GM19035 (cell line): ENCODE measurements at regions not wholly inside any gene's neighbourhood (a gene's known extent, or its start where the extent isn't known, plus 50 kb on each side); places are given as distances from the start of the nearest gene placed in this dataset.
A peak's percentile ranks its signal among the peaks of the same experiment; 100 is the strongest.

Experiments
- ATAC-seq: cut with Tn5 transposase; IDR thresholded peaks from one replicate; pipeline ENCODE4 v1.9.1; 2021; ENCODE audit not compliant: unreplicated experiment

GRCh38 chr3:174398761-174399160, 460.4 kb upstream of the NAALADL2 start:
- ATAC-seq = no peak

- no peak for ATAC-seq
Measured at GRCh38 chr3:174403831-174404230, 455.3 kb upstream of the NAALADL2 start.

DNA sequence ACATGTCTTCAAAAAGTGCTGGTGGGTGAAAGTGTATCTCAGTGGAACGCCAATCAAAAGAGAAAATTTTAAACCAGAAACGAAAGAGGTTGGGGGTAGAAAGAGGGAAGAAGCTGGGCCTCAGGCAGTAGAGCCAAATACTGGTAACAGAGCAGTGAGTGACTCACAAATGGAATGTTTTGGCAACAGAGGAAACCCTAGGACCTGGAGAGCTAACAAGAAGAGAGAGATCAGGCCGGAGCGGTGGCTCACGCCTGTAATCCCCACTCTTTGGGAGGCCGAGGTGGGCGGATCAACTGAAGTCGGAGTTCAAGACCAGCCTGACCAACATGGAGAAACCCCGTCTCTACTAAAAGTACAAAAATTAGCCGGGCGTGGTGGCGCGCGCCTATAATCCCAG, 450.8 kb upstream of the NAALADL2 start:
- no peak for ATAC-seq

DNA sequence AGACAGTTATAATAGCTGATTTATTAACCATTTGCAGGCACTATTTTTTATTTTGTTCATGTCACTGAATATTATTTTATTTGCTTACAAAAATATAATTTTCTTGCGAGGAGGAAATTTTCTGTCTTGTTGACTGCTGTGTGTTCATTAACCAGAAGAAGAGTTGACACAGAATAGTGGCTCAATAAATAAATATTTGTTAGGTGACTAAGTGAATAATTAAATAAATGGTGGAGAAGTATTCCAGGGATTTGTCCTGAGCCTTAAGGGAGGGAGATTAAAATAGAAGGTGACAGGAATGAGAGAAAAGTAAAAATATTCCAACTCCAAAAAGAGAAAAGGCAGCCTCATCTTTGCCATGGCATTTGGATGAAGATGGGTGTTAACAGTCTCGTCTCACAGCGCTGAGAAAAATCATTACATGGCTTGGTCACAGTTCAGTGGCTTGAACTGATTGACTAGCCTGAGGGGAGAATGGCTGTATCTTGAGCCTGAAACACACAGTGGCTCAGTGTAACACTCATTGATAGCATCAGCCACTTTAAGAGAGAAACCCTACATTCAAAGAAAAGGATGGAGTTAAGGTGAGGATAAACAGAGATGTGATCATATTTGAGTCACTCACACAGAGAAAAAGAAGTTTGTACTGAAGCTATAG, 449.9 kb upstream of the NAALADL2 start:
- ATAC-seq = no peak

GRCh38 chr3:174413062-174413912, 445.8 kb upstream of the NAALADL2 start:
- no peak for ATAC-seq

GRCh38 chr3:174414902-174415301, 444.2 kb upstream of the NAALADL2 start:
- no peak for ATAC-seq

DNA sequence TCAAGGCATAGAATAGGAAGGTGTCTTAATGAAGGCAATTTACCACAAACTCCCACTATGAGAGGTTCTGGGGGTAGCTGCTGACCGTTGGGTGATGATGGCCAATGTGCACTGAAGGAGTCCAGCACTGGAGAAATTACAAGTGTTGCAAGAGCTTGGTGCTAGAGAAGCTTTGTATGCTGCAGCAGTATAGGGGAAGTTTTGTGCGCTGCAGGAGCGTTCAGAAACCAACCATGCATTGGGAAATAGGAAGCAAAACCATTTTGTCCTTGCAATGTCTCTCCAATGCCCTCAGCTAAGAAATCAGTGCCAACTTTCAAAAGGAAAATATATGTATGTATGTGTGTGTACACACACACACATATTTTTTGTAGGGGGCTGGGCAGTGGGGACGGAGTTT, 441.6 kb upstream of the NAALADL2 start:
- ATAC-seq = no peak

GRCh38 chr3:174419216-174419615, 439.9 kb upstream of the NAALADL2 start:
- ATAC-seq = no peak

DNA sequence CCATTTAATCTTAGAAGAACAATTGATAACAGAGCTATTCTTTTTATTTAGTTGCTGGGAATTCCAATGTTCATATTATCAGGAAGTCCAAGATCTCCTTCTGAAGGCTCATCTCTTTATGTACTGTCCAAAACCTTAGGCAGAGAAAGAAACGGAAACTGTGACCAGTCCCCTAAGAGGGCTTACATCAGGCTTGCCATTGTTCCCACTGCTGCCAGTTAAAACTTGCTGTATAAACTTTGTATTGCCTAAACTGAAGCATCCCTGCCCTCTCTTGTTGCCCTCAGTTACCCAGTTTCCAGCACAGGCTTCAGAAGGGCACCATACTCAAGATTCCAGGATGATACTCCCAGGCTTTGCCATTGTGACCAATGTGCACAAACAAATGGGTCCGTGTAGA, 435.2 kb upstream of the NAALADL2 start:
- no peak for ATAC-seq

GRCh38 chr3:174424656-174425055, 434.5 kb upstream of the NAALADL2 start:
- no peak for ATAC-seq

GRCh38 chr3:174425422-174425821, 433.7 kb upstream of the NAALADL2 start:
- no peak for ATAC-seq

DNA sequence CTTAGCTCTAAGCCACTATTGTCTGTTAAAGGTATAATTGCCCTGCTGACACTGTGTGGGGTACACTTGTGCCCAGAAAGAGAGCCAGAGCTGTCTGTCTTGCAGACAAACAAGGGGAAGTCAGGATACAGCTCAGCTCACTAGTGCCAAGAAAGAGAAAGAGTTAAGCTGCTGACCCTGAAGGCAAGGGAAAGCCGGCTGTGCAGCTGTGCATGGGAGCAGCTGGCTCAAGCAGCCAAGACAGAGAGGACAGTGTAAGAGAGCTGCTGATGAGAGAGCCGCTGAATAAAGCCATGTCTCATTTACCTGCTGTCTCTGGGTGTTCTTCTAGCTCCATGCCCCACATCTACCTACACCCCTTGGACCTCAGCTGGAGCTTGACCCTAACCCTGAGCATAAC, 428.1 kb upstream of the NAALADL2 start:
- no peak for ATAC-seq

GRCh38 chr3:174431717-174432116, 427.4 kb upstream of the NAALADL2 start:
- ATAC-seq = no peak

DNA sequence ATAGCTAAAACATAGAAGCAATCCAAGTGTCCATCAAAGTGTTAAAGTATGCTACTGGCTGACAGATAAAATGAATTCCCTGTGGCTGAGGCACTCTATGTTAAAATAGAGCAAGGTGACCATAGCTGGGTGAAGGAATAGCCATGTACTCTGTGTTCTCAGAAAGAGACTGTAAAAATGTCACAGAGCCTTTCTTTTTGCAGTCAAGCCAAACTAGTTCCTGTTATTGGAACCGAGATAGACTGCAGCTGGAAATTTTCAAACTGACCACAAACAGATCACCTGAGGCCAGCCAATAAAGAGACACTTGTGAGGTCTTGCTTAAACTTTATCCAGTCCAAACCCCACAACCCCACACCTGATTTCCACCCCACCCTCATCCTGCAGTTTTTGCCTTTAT, 422.8 kb upstream of the NAALADL2 start:
- no peak for ATAC-seq

DNA sequence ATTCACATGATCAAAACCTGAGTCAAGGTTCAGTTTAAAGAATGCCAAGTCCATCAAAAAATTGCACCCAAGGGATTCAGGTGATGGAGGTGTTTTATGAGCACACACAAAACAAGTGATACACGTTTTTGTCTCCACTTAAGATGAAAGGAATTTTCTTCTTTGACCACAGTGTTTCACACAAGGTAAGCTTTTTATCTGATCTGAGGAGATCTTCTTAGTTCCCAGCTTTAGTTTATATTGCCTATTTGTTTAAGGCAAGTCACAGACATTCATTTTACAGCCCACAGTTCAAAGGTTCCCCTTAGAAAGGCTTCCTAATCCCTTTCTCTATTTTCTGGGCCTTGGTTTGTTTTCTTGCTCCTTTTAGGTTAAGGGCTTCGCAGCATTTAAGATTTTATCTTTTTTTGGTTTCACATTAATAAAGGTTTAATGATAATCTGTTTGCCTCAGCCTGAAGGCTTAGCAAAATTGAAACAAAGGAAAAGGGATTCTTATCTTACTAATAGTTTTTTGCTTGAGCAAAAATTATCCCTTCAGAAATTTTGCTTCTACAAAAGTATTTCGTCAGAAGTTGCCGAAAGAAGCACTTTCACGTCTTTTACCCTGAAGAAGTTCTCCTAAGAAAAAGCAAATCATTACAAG, 420.5 kb upstream of the NAALADL2 start:
- no peak for ATAC-seq

DNA sequence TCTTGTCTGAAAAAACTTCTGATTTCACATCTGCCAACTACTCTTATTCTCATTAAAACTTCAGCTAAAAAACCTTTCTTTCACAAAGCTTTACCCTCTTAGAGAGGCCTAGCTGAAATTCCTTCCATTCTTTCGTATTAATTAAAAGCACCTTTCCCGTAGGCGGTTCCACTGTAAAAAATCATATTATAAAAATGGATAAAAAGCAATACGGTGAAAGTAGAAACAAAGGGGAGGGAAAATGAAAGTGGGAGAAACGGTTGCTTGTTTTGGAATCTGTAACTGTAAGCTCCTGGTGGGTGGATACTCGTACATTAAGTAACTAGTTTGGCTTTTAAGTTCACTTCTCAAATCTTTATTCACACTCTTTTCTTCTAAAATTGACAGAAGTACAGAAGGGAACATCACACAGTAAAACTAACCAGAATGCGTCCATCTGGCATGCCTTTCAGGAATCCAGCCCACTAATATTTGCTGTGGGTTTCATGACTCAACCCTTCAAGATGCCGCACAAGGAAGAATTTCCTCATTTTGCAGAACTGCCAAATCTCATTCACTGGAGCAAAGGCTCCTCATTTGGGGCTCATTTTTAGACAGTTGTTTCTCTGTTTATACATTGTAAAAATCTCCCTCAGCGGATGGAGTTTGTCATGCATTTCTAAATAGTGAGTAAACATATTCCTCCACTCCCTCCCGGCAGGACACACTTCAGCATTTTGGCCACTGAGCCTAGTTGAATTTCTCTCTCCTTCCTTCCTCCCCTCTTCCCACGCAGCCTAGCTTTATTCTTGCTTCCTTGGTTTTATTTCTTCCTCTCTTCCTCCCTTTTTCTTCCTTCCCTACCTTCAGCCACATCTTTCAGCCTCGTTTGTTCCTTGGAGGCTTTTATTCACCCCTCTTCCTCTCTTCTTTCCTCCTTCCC, 419.5 kb upstream of the NAALADL2 start:
- ATAC-seq = no peak

DNA sequence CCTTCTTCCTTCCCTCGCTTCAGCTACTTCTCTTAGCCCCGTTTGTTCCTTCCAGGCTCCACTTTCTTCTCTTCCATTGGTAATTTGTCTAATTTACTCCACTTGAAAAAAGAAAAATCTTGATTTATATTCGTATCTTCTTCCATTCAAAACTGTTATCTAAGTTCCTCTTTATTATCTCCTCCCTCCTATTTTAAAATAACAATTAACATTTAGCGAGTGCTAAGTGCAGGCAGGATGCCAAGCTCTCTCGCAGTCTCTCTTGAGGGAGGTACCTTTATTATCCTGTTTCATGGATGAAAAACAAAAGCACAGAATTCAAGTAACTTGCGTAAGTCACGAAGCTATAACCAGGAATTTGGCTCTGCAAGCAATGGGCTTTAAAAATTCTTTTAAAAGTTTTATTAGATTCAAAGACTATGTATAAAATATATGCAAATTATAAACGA, 418.9 kb upstream of the NAALADL2 start:
- ATAC-seq = peak; percentile 9

GRCh38 chr3:174440741-174441587, 418.2 kb upstream of the NAALADL2 start:
- peak; percentile 72 for ATAC-seq

DNA sequence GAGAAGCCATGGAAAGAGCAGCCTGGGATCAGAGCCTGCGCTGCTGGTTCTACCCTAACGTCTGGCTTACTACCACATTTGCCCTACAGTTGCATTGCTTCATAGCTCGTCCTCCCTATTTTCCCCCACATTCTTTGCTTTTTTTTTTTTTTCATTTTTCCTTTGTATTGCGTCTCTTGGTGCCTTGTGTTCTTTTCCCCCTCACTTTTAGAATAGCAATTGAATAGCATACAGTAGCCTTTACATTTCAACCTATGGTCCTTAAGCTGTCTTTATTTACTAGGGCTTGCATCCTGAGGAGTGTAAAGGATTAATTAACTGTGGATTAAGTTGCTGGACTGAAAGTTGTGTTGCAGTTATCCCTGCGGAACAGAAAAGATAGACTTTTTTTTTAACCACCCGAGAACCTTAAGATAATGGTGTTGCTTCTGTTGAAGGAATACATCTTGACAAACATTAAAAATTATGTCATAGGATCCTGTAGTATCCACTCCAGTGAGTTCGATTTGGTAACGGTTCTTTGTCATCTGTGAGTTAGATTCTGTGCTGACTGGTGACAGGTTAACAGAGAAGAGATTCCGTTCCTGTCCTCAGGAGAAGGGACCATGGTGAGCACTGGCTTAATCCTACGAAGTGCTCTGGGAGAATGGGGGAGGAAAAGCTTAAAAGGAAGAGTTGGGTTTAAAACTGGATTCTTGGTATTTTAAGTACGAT, 417.4 kb upstream of the NAALADL2 start:
- ATAC-seq = no peak
